K562 (cell line): ENCODE measurements at regions not wholly inside any gene's neighbourhood (a gene's known extent, or its start where the extent isn't known, plus 50 kb on each side); places are given as distances from the start of the nearest gene placed in this dataset.

Experiments
- ATAC-seq: fragments of 200-7000 bp; cut with Tn5 transposase; 3 replicates; pipeline ENCODE4 v1.9.1; 2020; ENCODE audit warnings: moderate library complexity
- BruUV-seq: library from RNA; stranded (reverse); fragments of 400-500 nt; replicated peaks from 2 replicates; lab custom pipeline; 2021; lab: Mats Ljungman, UMichigan
- CTCF ChIA-PET: fragments of 300-600 bp; formaldehyde crosslinking; extraction: SDS; loops from one replicate; lab custom pipeline; 2021; ENCODE audit warnings: low intra/inter-chr PET ratio; lab: Yijun Ruan, JAX
- POLR2A ChIA-PET: fragments of 300-600, 350-650 bp; sonication (Branson Sonifier 250); formaldehyde crosslinking; extraction: SDS; loops from one replicate; lab custom pipeline; 2021; ENCODE audit warnings: antibody characterized with exemption, inconsistent platforms; lab: Yijun Ruan, JAX
- DNase-seq, 4 experiments: peaks; one replicate each; pipeline versions ENCODE4 v3.0.0 to v3.0.0-alpha.2; 2011 to 2018; ENCODE audit warnings: low spot score in 3 of 4, mixed read lengths in 3 of 4; ENCODE audit errors: extremely low read depth in 1 of 4
- FAIRE-seq: peaks from 2 replicates; lab custom pipeline; 2011; peaks lifted over from hg19 to GRCh38; lab: Jason Lieb, UNC
- H2AFZ ChIP-seq: 2 replicates; pipeline ENCODE4 v1.6.0; 2011; ENCODE audit warnings: low read depth, low read length, control low read depth, inconsistent platforms
- H3K27ac ChIP-seq: fragments of 200-600 bp; 3 replicates; pipeline ENCODE4 v1.8.0; 2011; ENCODE audit warnings: low read depth, mild to moderate bottlenecking, control low read depth, inconsistent platforms, low read length, moderate library complexity, mixed read lengths; ENCODE audit errors: extremely low read depth
- H3K27me3 ChIP-seq, 2 experiments: fragments of 300-600 bp in 1 of 2; 2 replicates in 1 of 2; 3 replicates in 1 of 2; pipeline versions ENCODE4 v1.6.0 to v1.8.0; 2011; ENCODE audit warnings: inconsistent platforms in 2 of 2, low read length in 2 of 2, mild to moderate bottlenecking in 1 of 2, mixed read lengths in 1 of 2, moderate library complexity in 1 of 2; ENCODE audit not compliant: control insufficient read depth in 2 of 2, insufficient read depth in 2 of 2
- H3K36me3 ChIP-seq: fragments of 300-600 bp; 3 replicates; pipeline ENCODE4 v1.8.0; 2011; ENCODE audit warnings: mild to moderate bottlenecking, low read length, inconsistent platforms; ENCODE audit not compliant: control insufficient read depth, insufficient read depth
- H3K4me1 ChIP-seq, 2 experiments: fragments of 200-600 bp in 1 of 2; replicated peaks in 1 of 2; 2 replicates in 1 of 2; 3 replicates in 1 of 2; pipeline versions ENCODE4 v1.5.1 to v1.8.0; 2011; ENCODE audit warnings: inconsistent platforms in 2 of 2, low read length in 2 of 2, mild to moderate bottlenecking in 1 of 2, mixed read lengths in 1 of 2, moderate library complexity in 1 of 2; ENCODE audit not compliant: control insufficient read depth in 2 of 2, insufficient read depth in 2 of 2
- H3K4me2 ChIP-seq: 2 replicates; pipeline ENCODE4 v1.6.1; 2011; ENCODE audit warnings: low read length, control low read depth, inconsistent platforms, mixed read lengths; ENCODE audit not compliant: insufficient read depth
- H3K4me3 ChIP-seq: fragments of 200-600 bp; sonication (generic), shearing (Covaris generic); 2 replicates; pipeline ENCODE4 v1.5.1; 2016; ENCODE audit warnings: control low read depth, inconsistent platforms
- H3K79me2 ChIP-seq: fragments of 200-600 bp; 3 replicates; pipeline ENCODE4 v1.8.0; 2011; ENCODE audit warnings: low read length, inconsistent platforms; ENCODE audit not compliant: control insufficient read depth, insufficient read depth
- H3K9ac ChIP-seq, 2 experiments: 2 replicates each; pipeline versions ENCODE4 v1.6.0 to v1.6.1; 2011; ENCODE audit warnings: low read depth in 2 of 2, low read length in 2 of 2, control low read depth in 1 of 2, inconsistent platforms in 1 of 2, mild to moderate bottlenecking in 1 of 2, mixed read lengths in 1 of 2; ENCODE audit not compliant: insufficient read depth in 1 of 2
- H3K9me1 ChIP-seq: one replicate; pipeline ENCODE4 v1.6.0; 2011; ENCODE audit warnings: inconsistent platforms, mild to moderate bottlenecking, low read length, moderate library complexity; ENCODE audit not compliant: control insufficient read depth, insufficient read depth
- H3K9me3 ChIP-seq: replicated peaks from 2 replicates; pipeline ENCODE4 v1.5.1; 2011; ENCODE audit warnings: low read depth, low read length, inconsistent platforms; ENCODE audit not compliant: control insufficient read depth, insufficient read depth
- H4K20me1 ChIP-seq: replicated peaks from 2 replicates; pipeline ENCODE4 v1.6.1; 2011; ENCODE audit warnings: low read length, inconsistent platforms, mixed read lengths; ENCODE audit not compliant: control insufficient read depth, insufficient read depth
- ARHGAP35 ChIP-seq: fragments of 450-650 bp; IDR thresholded peaks from 2 replicates; pipeline ENCODE4 v1.6.1; 2018; ENCODE audit not compliant: partially characterized antibody
- ARID2 ChIP-seq: fragments of 450-650 bp; IDR thresholded peaks from 2 replicates; pipeline ENCODE4 v1.6.1; 2017; ENCODE audit warnings: antibody characterized with exemption, mild to moderate bottlenecking
- ATF7 ChIP-seq: fragments of 450-650 bp; IDR thresholded peaks from 2 replicates; pipeline ENCODE4 v1.7.1; 2014; ENCODE audit warnings: mild to moderate bottlenecking, moderate library complexity
- FOXJ3 ChIP-seq: sonication (generic); formaldehyde crosslinking; IDR thresholded peaks from 2 replicates; pipeline ENCODE4 v1.4.0; 2020; ENCODE audit warnings: mild to moderate bottlenecking, missing genetic modification reagents
- GTF2A2 ChIP-seq: IDR thresholded peaks from 2 replicates; pipeline ENCODE4 v1.6.1; 2016; ENCODE audit warnings: mild to moderate bottlenecking, missing genetic modification characterization, missing compliant biosample characterization
- HEY1 ChIP-seq: fragments of 250-450 bp; sonication (Bioruptor Pico); IDR thresholded peaks from 2 replicates; pipeline ENCODE4 v1.5.0; 2020; ENCODE audit warnings: mild to moderate bottlenecking, moderate library complexity, borderline replicate concordance
- MEIS2 ChIP-seq: fragments of 450-650 bp; IDR thresholded peaks from 2 replicates; pipeline ENCODE4 v1.6.1; 2014; ENCODE audit warnings: mild to moderate bottlenecking; ENCODE audit not compliant: partially characterized antibody
- NR4A1 ChIP-seq, 2 experiments: fragments of 250-450 bp in 1 of 2; fragments of 450-650 bp in 1 of 2; sonication (Bioruptor Pico) in 1 of 2; IDR thresholded peaks; 2 replicates each; pipeline versions ENCODE4 v1.4.0 to v1.6.1; 2016 to 2020; ENCODE audit warnings: mild to moderate bottlenecking in 2 of 2, missing compliant biosample characterization in 1 of 2, missing genetic modification characterization in 1 of 2, moderate library complexity in 1 of 2
- SAFB2 ChIP-seq: fragments of 200-400 bp; formaldehyde crosslinking; IDR thresholded peaks from 2 replicates; pipeline ENCODE4 v1.6.1; 2018; ENCODE audit warnings: borderline replicate concordance, low read length, low read depth, moderate library complexity; ENCODE audit not compliant: severe bottlenecking
- TAL1 ChIP-seq: fragments of 450-650 bp; IDR thresholded peaks from 2 replicates; pipeline ENCODE4 v1.6.1; 2016; ENCODE audit warnings: mild to moderate bottlenecking
- ZC3H11A ChIP-seq: IDR thresholded peaks from 2 replicates; pipeline ENCODE4 v1.6.1; 2012; ENCODE audit warnings: low read depth, low read length, improper control_type of control experiment
- ZNF175 ChIP-seq: fragments of 200-800 bp; sonication (Bioruptor generic); IDR thresholded peaks from 2 replicates; pipeline ENCODE4 v1.6.1; 2016; ENCODE audit warnings: low read depth, mild to moderate bottlenecking, missing genetic modification characterization, missing compliant biosample characterization
- ZNF282 ChIP-seq: sonication (generic); formaldehyde crosslinking; IDR thresholded peaks from 2 replicates; pipeline ENCODE4 v1.8.1; 2023; ENCODE audit warnings: missing genetic modification reagents
- ZNF408 ChIP-seq: fragments of 250-450 bp; sonication (Bioruptor Pico); IDR thresholded peaks from 2 replicates; pipeline ENCODE4 v1.4.0; 2020; ENCODE audit warnings: low read depth, mild to moderate bottlenecking, moderate library complexity
- ZNF561 ChIP-seq: fragments of 450-650 bp; formaldehyde crosslinking; conservative IDR thresholded peaks from 2 replicates; pipeline ENCODE4 v1.4.0; 2020; ENCODE audit warnings: mild to moderate bottlenecking, moderate library complexity
- ZNF57 ChIP-seq: fragments of 450-650 bp; formaldehyde crosslinking; IDR thresholded peaks from 2 replicates; pipeline ENCODE4 v1.4.0; 2020; ENCODE audit warnings: mild to moderate bottlenecking, moderate library complexity
- WGBS: fragments of 100-300 bp; shearing (Covaris generic); methylation state at CpG from one replicate; pipeline ENCODE4 v1.1.6; 2016; ENCODE audit warnings: low coverage, mixed read lengths; ENCODE audit not compliant: insufficient coverage; ENCODE audit errors: missing lambda C conversion rate; 5-methylcytosine and 5-hydroxymethylcytosine counted together
- in situ Hi-C: fragments of 300-500 bp; cut with MboI; formaldehyde crosslinking; loops from 4 replicates; pipeline ENCODE4 v1.15.0; 2018; ENCODE audit warnings: inconsistent platforms, mixed read lengths
- intact Hi-C: fragments of 100-400 bp; cut with micrococcal nuclease; formaldehyde crosslinking; loops from 2 replicates; pipeline ENCODE4 v1.14.2; 2022
- TF ChIP-seq, protein P1 (sequence below): fragments of 250-450 bp; sonication (Bioruptor Pico); IDR thresholded peaks from 2 replicates; pipeline ENCODE4 v1.6.1; 2021; ENCODE audit warnings: mild to moderate bottlenecking
- TF ChIP-seq, protein P2 (sequence below): fragments of 450-650 bp; formaldehyde crosslinking; IDR thresholded peaks from 2 replicates; pipeline ENCODE4 v1.4.0; 2020; ENCODE audit warnings: mild to moderate bottlenecking, moderate library complexity
- TF ChIP-seq, protein P3 (sequence below): IDR thresholded peaks from 2 replicates; pipeline ENCODE4 v1.6.1; 2016; ENCODE audit warnings: missing genetic modification characterization, missing compliant biosample characterization

DNA sequence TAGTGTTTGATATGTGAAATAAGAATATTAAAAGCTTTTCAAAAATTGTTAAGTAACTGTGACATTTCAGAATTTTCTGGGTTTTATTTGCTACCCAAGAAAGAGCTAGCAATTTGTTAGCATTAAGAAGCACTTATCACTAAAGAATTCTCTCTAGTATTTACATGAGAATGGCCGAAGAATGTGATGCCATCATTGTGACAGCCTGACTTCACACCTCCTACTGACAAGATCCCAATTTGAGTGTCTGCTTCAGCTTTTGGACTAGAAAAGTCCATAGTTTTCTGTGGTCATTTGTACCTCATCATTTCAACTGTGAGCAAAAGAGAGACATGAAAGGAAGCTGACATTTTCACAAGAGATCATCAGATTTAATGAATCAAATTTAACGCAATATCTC, 548.1 kb upstream of the AGTR1 start:
- Histone ChIP-seq H4K20me1 (no peaks in the 10 kb centered on the region), H3K4me3 (no peak overlapping the region), H3K9me3 (no peaks in the 10 kb centered on the region), H2AFZ (no peak overlapping the region), H3K27ac (no peak overlapping the region), H3K4me2 (no peak overlapping the region), H3K36me3 (no peaks in the 10 kb centered on the region), H3K79me2 (no peaks in the 10 kb centered on the region), H3K4me1 (no peaks in the 10 kb centered on the region), H3K9me1 (no peaks in the 10 kb centered on the region), H3K27me3 (no peaks in the 10 kb centered on the region), H3K9ac (no peak overlapping the region)
- TF ChIP-seq, protein P1, sequence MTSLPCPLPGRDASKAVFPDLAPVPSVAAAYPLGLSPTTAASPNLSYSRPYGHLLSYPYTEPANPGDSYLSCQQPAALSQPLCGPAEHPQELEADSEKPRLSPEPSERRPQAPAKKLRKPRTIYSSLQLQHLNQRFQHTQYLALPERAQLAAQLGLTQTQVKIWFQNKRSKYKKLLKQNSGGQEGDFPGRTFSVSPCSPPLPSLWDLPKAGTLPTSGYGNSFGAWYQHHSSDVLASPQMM: no peak
- TF ChIP-seq ZNF282 (CRISPR knock-in tag) (no peak), MEIS2 (no peak), ZNF57 (no peak), ZNF561 (CRISPR knock-in tag) (no peak), GTF2A2 (no peak), TAL1 (no peak), NR4A1 (CRISPR knock-in tag; IDR thresholded peaks at IDR 0.05) (no peak), NR4A1 (tag; IDR thresholded peaks at IDR 0.05) (no peak), FOXJ3 (CRISPR knock-in tag) (no peak), ZNF408 (CRISPR knock-in tag) (no peak), ATF7 (no peak), ARHGAP35 (no peak), ZC3H11A (no peak), HEY1 (no peak), SAFB2 (no peak), ZNF175 (CRISPR knock-in tag) (no peak), ARID2 (no peak)
- TF ChIP-seq, protein P2, sequence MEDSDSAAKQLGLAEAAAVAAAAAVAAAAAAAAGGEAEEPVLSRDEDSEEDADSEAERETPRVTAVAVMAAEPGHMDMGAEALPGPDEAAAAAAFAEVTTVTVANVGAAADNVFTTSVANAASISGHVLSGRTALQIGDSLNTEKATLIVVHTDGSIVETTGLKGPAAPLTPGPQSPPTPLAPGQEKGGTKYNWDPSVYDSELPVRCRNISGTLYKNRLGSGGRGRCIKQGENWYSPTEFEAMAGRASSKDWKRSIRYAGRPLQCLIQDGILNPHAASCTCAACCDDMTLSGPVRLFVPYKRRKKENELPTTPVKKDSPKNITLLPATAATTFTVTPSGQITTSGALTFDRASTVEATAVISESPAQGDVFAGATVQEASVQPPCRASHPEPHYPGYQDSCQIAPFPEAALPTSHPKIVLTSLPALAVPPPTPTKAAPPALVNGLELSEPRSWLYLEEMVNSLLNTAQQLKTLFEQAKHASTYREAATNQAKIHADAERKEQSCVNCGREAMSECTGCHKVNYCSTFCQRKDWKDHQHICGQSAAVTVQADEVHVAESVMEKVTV: no peak
- TF ChIP-seq, protein P3, sequence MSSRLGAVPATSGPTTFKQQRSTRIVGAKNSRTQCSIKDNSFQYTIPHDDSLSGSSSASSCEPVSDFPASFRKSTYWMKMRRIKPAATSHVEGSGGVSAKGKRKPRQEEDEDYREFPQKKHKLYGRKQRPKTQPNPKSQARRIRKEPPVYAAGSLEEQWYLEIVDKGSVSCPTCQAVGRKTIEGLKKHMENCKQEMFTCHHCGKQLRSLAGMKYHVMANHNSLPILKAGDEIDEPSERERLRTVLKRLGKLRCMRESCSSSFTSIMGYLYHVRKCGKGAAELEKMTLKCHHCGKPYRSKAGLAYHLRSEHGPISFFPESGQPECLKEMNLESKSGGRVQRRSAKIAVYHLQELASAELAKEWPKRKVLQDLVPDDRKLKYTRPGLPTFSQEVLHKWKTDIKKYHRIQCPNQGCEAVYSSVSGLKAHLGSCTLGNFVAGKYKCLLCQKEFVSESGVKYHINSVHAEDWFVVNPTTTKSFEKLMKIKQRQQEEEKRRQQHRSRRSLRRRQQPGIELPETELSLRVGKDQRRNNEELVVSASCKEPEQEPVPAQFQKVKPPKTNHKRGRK (tag): no peak
- WGBS: 0% methylated on average over 1 of the region's 2 CpGs
- in situ Hi-C loops (no loop called here), intact Hi-C loops (no loop called here)
- no peak for FAIRE-seq
- CTCF ChIA-PET: no interaction called here
- POLR2A ChIA-PET: no interaction called here
- DNase-seq: no peak
- BruUV-seq: no TSS peak
- ATAC-seq: no peak
